ENCODE measurements at regions not wholly inside any gene's neighbourhood (a gene's known extent, or its start where the extent isn't known, plus 50 kb on each side); places are given as distances from the start of the nearest gene placed in this dataset.
"Not testable (repeated sequence)": the region's sequence is repeated elsewhere in the genome, so short reads cannot be mapped to it uniquely, and the experiment has no call there.

GRCh38 chr13:80528733-80529132 is 187.8 kb upstream of the SPRY2 start:
- Mint-ChIP-seq H3K9me3 (ENCODE audit: unreplicated experiment) (no peaks in the 10 kb centered on the region), H3K4me3 (ENCODE audit: unreplicated experiment) (no peak overlapping the region), H3K27me3 (ENCODE audit: insufficient read depth, unreplicated experiment) (no peaks in the 10 kb centered on the region), H3K27ac (ENCODE audit: low read depth, unreplicated experiment) (no peak overlapping the region), H3K4me1 (ENCODE audit: insufficient read depth, unreplicated experiment) (peaks cover 20% of the 10 kb centered on the region), H3K36me3 (ENCODE audit: insufficient read depth, unreplicated experiment) (no peaks in the 10 kb centered on the region)
- ChIA-PET POLR2A (no interaction called here), CTCF (no interaction called here)
- TF ChIP-seq CTCF (IDR thresholded peaks at IDR 0.05; ENCODE audit: unreplicated experiment), result no peak
- BruUV-seq (replicated peaks), result no TSS peak
- intact Hi-C loops (cut with micrococcal nuclease), result no loop called here
- DNase-seq (ENCODE audit: unreplicated experiment), result no peak

DNA sequence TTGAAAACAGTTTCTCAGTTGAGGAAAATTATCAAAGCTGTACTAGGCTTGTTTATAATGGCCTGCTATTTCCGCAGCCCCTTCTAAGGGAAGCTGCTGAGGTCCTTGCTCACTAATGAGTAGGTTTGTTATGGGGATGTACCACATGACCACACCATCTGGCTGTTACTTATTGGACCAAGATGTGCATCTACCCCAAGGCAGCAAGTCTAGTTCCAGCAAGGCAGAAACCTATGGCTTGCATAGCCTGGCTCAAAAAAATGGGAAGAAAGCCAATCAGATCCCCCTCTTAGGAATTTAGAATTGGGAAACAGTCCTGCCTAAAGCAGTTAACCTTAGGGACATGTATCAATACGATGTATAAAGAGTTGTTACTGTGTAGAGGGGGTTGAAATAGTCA is 186.5 kb upstream of the SPRY2 start:
- no peak for DNase-seq (ENCODE audit: unreplicated experiment)
- BruUV-seq (replicated peaks), result no TSS peak
- ChIA-PET POLR2A (no interaction called here), CTCF (no interaction called here)
- H3K27me3 Mint-ChIP-seq (ENCODE audit: insufficient read depth, unreplicated experiment), result no peaks in the 10 kb centered on the region
- no peak for TF ChIP-seq CTCF (IDR thresholded peaks at IDR 0.05; ENCODE audit: unreplicated experiment)
- intact Hi-C loops (cut with micrococcal nuclease), result no loop called here
- no peaks in the 10 kb centered on the region for H3K9me3 Mint-ChIP-seq (ENCODE audit: unreplicated experiment)
- H3K4me1 Mint-ChIP-seq (ENCODE audit: insufficient read depth, unreplicated experiment), result peaks cover 20% of the 10 kb centered on the region
- no peak overlapping the region for H3K4me3 Mint-ChIP-seq (ENCODE audit: unreplicated experiment)
- no peaks in the 10 kb centered on the region for H3K36me3 Mint-ChIP-seq (ENCODE audit: insufficient read depth, unreplicated experiment)
- no peak overlapping the region for H3K27ac Mint-ChIP-seq (ENCODE audit: low read depth, unreplicated experiment)

DNA sequence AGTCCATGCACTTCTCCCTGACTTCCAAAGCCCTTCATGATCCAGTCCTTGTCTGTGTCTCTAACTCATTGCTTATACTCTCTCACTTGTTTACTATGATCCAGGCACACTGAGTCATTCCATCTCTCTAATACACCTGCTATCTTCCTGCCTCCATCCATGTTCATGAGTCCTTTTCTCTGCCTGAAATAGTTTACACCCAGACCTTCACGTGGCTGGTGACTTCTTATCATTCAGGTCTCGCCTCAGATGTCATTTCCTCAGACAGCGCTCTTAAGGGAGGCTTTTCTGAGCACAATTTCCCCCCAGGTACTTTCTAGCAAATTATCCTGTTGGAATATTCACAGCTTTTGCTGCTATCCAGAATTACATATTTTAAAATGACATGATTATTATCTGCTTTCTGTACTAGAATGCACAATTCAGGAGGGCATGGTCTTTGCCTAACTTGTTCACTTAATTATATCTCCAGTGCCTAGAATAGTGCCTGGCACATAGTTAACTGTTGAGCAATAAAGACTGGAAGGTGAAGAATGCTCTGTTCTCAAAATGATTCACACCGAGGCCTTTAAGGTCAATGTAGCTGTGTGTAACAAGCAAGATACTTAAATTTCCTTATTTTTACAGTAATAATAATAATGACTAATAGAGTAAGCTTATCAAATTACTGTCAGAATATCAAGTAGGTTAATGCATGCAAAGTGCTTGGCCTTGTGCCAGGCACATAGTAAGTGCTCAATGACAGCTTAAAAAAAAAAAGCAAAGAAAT is 183.7 kb upstream of the SPRY2 start:
- POLR2A ChIA-PET, result interaction anchor here (0.6 kb wide), 1 partner anchor 123 kb away, joined by 4 read pairs; no protein-coding TSS in a partner anchor
- CTCF ChIA-PET, result interaction anchor here (0.6 kb wide), 2 partner anchors 56 to 944 kb away, joined by 3 read pairs; no protein-coding TSS in a partner anchor
- no peak overlapping the region for H3K27ac Mint-ChIP-seq (ENCODE audit: low read depth, unreplicated experiment)
- peaks cover 10% of the 10 kb centered on the region for H3K4me1 Mint-ChIP-seq (ENCODE audit: insufficient read depth, unreplicated experiment)
- peaks cover 5% of the 10 kb centered on the region for H3K9me3 Mint-ChIP-seq (ENCODE audit: unreplicated experiment)
- DNase-seq (ENCODE audit: unreplicated experiment), result peak; percentile 55
- no peak for TF ChIP-seq CTCF (IDR thresholded peaks at IDR 0.05; ENCODE audit: unreplicated experiment)
- no peaks in the 10 kb centered on the region for H3K36me3 Mint-ChIP-seq (ENCODE audit: insufficient read depth, unreplicated experiment)
- intact Hi-C loops (cut with micrococcal nuclease), result no loop called here
- BruUV-seq (replicated peaks), result no TSS peak
- no peak overlapping the region for H3K4me3 Mint-ChIP-seq (ENCODE audit: unreplicated experiment)
- no peaks in the 10 kb centered on the region for H3K27me3 Mint-ChIP-seq (ENCODE audit: insufficient read depth, unreplicated experiment)

GRCh38 chr13:80523134-80523533 is 182.2 kb upstream of the SPRY2 start:
- BruUV-seq (replicated peaks), result no TSS peak
- peaks cover 6% of the 10 kb centered on the region for H3K4me1 Mint-ChIP-seq (ENCODE audit: insufficient read depth, unreplicated experiment)
- H3K27ac Mint-ChIP-seq (ENCODE audit: low read depth, unreplicated experiment), result no peak overlapping the region
- H3K27me3 Mint-ChIP-seq (ENCODE audit: insufficient read depth, unreplicated experiment), result no peaks in the 10 kb centered on the region
- POLR2A ChIA-PET, result no interaction called here
- intact Hi-C loops (cut with micrococcal nuclease), result no loop called here
- H3K9me3 Mint-ChIP-seq (ENCODE audit: unreplicated experiment), result peaks cover 8% of the 10 kb centered on the region
- no peak for DNase-seq (ENCODE audit: unreplicated experiment)
- H3K4me3 Mint-ChIP-seq (ENCODE audit: unreplicated experiment), result no peak overlapping the region
- no peak for TF ChIP-seq CTCF (IDR thresholded peaks at IDR 0.05; ENCODE audit: unreplicated experiment)
- H3K36me3 Mint-ChIP-seq (ENCODE audit: insufficient read depth, unreplicated experiment), result no peaks in the 10 kb centered on the region
- CTCF ChIA-PET, result no interaction called here

- DNase-seq (ENCODE audit: unreplicated experiment); H3K27me3 Mint-ChIP-seq (ENCODE audit: insufficient read depth, unreplicated experiment); H3K36me3 Mint-ChIP-seq (ENCODE audit: insufficient read depth, unreplicated experiment); BruUV-seq (replicated peaks); H3K9me3 Mint-ChIP-seq (ENCODE audit: unreplicated experiment); CTCF ChIA-PET; H3K4me1 Mint-ChIP-seq (ENCODE audit: insufficient read depth, unreplicated experiment); H3K4me3 Mint-ChIP-seq (ENCODE audit: unreplicated experiment); H3K27ac Mint-ChIP-seq (ENCODE audit: low read depth, unreplicated experiment); intact Hi-C loops (cut with micrococcal nuclease): not testable (repeated sequence)
- POLR2A ChIA-PET, result interaction anchor here (1.8 kb wide), 1 partner anchor 10 kb away, joined by 3 read pairs; no protein-coding TSS in a partner anchor
These were observed 181.5 kb upstream of the SPRY2 start for GRCh38 chr13:80522463-80522862.
